VCaP (cell line): ENCODE measurements at regions not wholly inside any gene's neighbourhood (a gene's known extent, or its start where the extent isn't known, plus 50 kb on each side); places are given as distances from the start of the nearest gene placed in this dataset.

Experiments used
- H3K27ac ChIP-seq: fragments of 450-650 bp; 2 replicates; pipeline ENCODE4 v1.5.1; 2017
- CTCF ChIP-seq: fragments of 450-650 bp; conservative IDR thresholded peaks from 2 replicates; pipeline ENCODE4 v1.5.1; 2017; ENCODE audit warnings: mild to moderate bottlenecking, moderate library complexity

- H3K27ac ChIP-seq: no peak overlapping the region
- no peak for TF ChIP-seq CTCF
Observed at GRCh38 chr6:147639279-147639678, 130.8 kb downstream of the SAMD5 start.

GRCh38 chr6:147640606-147641005, 132.1 kb downstream of the SAMD5 start:
- TF ChIP-seq CTCF: no peak
- no peak overlapping the region for H3K27ac ChIP-seq

- no peak overlapping the region for H3K27ac ChIP-seq
- TF ChIP-seq CTCF: no peak
Observed at GRCh38 chr6:147641511-147641910, 133.0 kb downstream of the SAMD5 start.

- no peak for TF ChIP-seq CTCF
- no peak overlapping the region for H3K27ac ChIP-seq
Observed at GRCh38 chr6:147642458-147642857, 134.0 kb downstream of the SAMD5 start.

- TF ChIP-seq CTCF: no peak
- H3K27ac ChIP-seq: no peak overlapping the region
Observed at GRCh38 chr6:147643341-147644200, 135.1 kb downstream of the SAMD5 start.

GRCh38 chr6:147648916-147649315, 140.4 kb downstream of the SAMD5 start:
- no peak for TF ChIP-seq CTCF
- H3K27ac ChIP-seq: no peak overlapping the region

- no peak overlapping the region for H3K27ac ChIP-seq
- no peak; the same call in 1 of the 2 replicates for TF ChIP-seq CTCF
Observed at GRCh38 chr6:147651249-147652063, 143.0 kb downstream of the SAMD5 start.
